ENCODE measurements at regions not wholly inside any gene's neighbourhood (a gene's known extent, or its start where the extent isn't known, plus 50 kb on each side); places are given as distances from the start of the nearest gene placed in this dataset.

DNA sequence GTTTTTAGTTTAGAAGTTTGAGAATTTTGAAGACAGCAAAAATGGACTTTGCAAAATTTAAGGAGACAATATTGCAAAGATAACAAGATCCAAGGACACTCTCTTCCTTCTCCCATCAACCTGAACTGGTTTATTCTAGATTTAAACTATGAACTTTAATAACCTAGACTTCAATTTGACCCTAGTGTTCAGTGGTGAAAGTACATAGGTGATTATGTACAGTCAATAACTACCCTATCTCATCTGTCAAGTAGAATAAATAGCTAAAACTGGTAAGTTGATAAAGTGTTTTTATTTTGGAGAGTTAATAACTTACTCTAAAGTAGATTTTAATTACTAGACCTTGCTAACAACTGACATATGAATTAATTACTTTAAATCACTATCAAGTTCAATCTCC, 52.9 kb upstream of the NFE2L2 start (continued):
- TF ChIP-seq, protein P1, sequence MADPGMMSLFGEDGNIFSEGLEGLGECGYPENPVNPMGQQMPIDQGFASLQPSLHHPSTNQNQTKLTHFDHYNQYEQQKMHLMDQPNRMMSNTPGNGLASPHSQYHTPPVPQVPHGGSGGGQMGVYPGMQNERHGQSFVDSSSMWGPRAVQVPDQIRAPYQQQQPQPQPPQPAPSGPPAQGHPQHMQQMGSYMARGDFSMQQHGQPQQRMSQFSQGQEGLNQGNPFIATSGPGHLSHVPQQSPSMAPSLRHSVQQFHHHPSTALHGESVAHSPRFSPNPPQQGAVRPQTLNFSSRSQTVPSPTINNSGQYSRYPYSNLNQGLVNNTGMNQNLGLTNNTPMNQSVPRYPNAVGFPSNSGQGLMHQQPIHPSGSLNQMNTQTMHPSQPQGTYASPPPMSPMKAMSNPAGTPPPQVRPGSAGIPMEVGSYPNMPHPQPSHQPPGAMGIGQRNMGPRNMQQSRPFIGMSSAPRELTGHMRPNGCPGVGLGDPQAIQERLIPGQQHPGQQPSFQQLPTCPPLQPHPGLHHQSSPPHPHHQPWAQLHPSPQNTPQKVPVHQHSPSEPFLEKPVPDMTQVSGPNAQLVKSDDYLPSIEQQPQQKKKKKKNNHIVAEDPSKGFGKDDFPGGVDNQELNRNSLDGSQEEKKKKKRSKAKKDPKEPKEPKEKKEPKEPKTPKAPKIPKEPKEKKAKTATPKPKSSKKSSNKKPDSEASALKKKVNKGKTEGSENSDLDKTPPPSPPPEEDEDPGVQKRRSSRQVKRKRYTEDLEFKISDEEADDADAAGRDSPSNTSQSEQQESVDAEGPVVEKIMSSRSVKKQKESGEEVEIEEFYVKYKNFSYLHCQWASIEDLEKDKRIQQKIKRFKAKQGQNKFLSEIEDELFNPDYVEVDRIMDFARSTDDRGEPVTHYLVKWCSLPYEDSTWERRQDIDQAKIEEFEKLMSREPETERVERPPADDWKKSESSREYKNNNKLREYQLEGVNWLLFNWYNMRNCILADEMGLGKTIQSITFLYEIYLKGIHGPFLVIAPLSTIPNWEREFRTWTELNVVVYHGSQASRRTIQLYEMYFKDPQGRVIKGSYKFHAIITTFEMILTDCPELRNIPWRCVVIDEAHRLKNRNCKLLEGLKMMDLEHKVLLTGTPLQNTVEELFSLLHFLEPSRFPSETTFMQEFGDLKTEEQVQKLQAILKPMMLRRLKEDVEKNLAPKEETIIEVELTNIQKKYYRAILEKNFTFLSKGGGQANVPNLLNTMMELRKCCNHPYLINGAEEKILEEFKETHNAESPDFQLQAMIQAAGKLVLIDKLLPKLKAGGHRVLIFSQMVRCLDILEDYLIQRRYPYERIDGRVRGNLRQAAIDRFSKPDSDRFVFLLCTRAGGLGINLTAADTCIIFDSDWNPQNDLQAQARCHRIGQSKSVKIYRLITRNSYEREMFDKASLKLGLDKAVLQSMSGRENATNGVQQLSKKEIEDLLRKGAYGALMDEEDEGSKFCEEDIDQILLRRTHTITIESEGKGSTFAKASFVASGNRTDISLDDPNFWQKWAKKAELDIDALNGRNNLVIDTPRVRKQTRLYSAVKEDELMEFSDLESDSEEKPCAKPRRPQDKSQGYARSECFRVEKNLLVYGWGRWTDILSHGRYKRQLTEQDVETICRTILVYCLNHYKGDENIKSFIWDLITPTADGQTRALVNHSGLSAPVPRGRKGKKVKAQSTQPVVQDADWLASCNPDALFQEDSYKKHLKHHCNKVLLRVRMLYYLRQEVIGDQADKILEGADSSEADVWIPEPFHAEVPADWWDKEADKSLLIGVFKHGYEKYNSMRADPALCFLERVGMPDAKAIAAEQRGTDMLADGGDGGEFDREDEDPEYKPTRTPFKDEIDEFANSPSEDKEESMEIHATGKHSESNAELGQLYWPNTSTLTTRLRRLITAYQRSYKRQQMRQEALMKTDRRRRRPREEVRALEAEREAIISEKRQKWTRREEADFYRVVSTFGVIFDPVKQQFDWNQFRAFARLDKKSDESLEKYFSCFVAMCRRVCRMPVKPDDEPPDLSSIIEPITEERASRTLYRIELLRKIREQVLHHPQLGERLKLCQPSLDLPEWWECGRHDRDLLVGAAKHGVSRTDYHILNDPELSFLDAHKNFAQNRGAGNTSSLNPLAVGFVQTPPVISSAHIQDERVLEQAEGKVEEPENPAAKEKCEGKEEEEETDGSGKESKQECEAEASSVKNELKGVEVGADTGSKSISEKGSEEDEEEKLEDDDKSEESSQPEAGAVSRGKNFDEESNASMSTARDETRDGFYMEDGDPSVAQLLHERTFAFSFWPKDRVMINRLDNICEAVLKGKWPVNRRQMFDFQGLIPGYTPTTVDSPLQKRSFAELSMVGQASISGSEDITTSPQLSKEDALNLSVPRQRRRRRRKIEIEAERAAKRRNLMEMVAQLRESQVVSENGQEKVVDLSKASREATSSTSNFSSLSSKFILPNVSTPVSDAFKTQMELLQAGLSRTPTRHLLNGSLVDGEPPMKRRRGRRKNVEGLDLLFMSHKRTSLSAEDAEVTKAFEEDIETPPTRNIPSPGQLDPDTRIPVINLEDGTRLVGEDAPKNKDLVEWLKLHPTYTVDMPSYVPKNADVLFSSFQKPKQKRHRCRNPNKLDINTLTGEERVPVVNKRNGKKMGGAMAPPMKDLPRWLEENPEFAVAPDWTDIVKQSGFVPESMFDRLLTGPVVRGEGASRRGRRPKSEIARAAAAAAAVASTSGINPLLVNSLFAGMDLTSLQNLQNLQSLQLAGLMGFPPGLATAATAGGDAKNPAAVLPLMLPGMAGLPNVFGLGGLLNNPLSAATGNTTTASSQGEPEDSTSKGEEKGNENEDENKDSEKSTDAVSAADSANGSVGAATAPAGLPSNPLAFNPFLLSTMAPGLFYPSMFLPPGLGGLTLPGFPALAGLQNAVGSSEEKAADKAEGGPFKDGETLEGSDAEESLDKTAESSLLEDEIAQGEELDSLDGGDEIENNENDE (IDR thresholded peaks at IDR 0.05; ENCODE audit: insufficient replicate concordance, low read length): no peak
- TF ChIP-seq EP300 (IDR thresholded peaks at IDR 0.05; ENCODE audit: borderline replicate concordance in 1 of 2, low read depth in 2 of 2, low read length in 2 of 2) (no peak), RNF2 (IDR thresholded peaks at IDR 0.05; ENCODE audit: borderline replicate concordance, low read depth, low read length, missing control alignments, poor library complexity, severe bottlenecking) (no peak), GABPA (IDR thresholded peaks at IDR 0.05; ENCODE audit: borderline replicate concordance, insufficient read depth, low read length) (no peak), JUN (IDR thresholded peaks at IDR 0.05; ENCODE audit: low read depth, low read length) (no peak), SRF (IDR thresholded peaks at IDR 0.05; ENCODE audit: low read depth, low read length) (no peak), SP4 (IDR thresholded peaks at IDR 0.05; ENCODE audit: low read length) (no peak), RAD21 (IDR thresholded peaks at IDR 0.05 in 1 of 2, conservative IDR thresholded peaks at IDR 0.05 in 1 of 2; ENCODE audit: low read depth in 2 of 2, low read length in 2 of 2) (no peak)
- TF ChIP-seq, protein P2, sequence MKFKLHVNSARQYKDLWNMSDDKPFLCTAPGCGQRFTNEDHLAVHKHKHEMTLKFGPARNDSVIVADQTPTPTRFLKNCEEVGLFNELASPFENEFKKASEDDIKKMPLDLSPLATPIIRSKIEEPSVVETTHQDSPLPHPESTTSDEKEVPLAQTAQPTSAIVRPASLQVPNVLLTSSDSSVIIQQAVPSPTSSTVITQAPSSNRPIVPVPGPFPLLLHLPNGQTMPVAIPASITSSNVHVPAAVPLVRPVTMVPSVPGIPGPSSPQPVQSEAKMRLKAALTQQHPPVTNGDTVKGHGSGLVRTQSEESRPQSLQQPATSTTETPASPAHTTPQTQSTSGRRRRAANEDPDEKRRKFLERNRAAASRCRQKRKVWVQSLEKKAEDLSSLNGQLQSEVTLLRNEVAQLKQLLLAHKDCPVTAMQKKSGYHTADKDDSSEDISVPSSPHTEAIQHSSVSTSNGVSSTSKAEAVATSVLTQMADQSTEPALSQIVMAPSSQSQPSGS (IDR thresholded peaks at IDR 0.05; ENCODE audit: low read length): no peak
